K562 (cell line): ENCODE measurements at regions not wholly inside any gene's neighbourhood (a gene's known extent, or its start where the extent isn't known, plus 50 kb on each side); places are given as distances from the start of the nearest gene placed in this dataset.

Source experiments
- ATAC-seq: fragments of 200-7000 bp; cut with Tn5 transposase; 3 replicates; pipeline ENCODE4 v1.9.1; 2020; ENCODE audit warnings: moderate library complexity
- BruUV-seq: library from RNA; stranded (reverse); fragments of 400-500 nt; replicated peaks from 2 replicates; lab custom pipeline; 2021; lab: Mats Ljungman, UMichigan
- CTCF ChIA-PET: fragments of 300-600 bp; formaldehyde crosslinking; extraction: SDS; loops from one replicate; lab custom pipeline; 2021; ENCODE audit warnings: low intra/inter-chr PET ratio; lab: Yijun Ruan, JAX
- POLR2A ChIA-PET: fragments of 300-600, 350-650 bp; sonication (Branson Sonifier 250); formaldehyde crosslinking; extraction: SDS; loops from one replicate; lab custom pipeline; 2021; ENCODE audit warnings: antibody characterized with exemption, inconsistent platforms; lab: Yijun Ruan, JAX
- DNase-seq, 4 experiments: peaks; one replicate each; pipeline versions ENCODE4 v3.0.0 to v3.0.0-alpha.2; 2011 to 2018; ENCODE audit warnings: low spot score in 3 of 4, mixed read lengths in 3 of 4; ENCODE audit errors: extremely low read depth in 1 of 4
- FAIRE-seq: peaks from 2 replicates; lab custom pipeline; 2011; peaks lifted over from hg19 to GRCh38; lab: Jason Lieb, UNC
- H2AFZ ChIP-seq: 2 replicates; pipeline ENCODE4 v1.6.0; 2011; ENCODE audit warnings: low read depth, low read length, control low read depth, inconsistent platforms
- H3K27ac ChIP-seq: fragments of 200-600 bp; 3 replicates; pipeline ENCODE4 v1.8.0; 2011; ENCODE audit warnings: low read depth, mild to moderate bottlenecking, control low read depth, inconsistent platforms, low read length, moderate library complexity, mixed read lengths; ENCODE audit errors: extremely low read depth
- H3K27me3 ChIP-seq, 2 experiments: fragments of 300-600 bp in 1 of 2; 2 replicates in 1 of 2; 3 replicates in 1 of 2; pipeline versions ENCODE4 v1.6.0 to v1.8.0; 2011; ENCODE audit warnings: inconsistent platforms in 2 of 2, low read length in 2 of 2, mild to moderate bottlenecking in 1 of 2, mixed read lengths in 1 of 2, moderate library complexity in 1 of 2; ENCODE audit not compliant: control insufficient read depth in 2 of 2, insufficient read depth in 2 of 2
- H3K36me3 ChIP-seq: fragments of 300-600 bp; 3 replicates; pipeline ENCODE4 v1.8.0; 2011; ENCODE audit warnings: mild to moderate bottlenecking, low read length, inconsistent platforms; ENCODE audit not compliant: control insufficient read depth, insufficient read depth
- H3K4me1 ChIP-seq, 2 experiments: fragments of 200-600 bp in 1 of 2; replicated peaks in 1 of 2; 2 replicates in 1 of 2; 3 replicates in 1 of 2; pipeline versions ENCODE4 v1.5.1 to v1.8.0; 2011; ENCODE audit warnings: inconsistent platforms in 2 of 2, low read length in 2 of 2, mild to moderate bottlenecking in 1 of 2, mixed read lengths in 1 of 2, moderate library complexity in 1 of 2; ENCODE audit not compliant: control insufficient read depth in 2 of 2, insufficient read depth in 2 of 2
- H3K4me2 ChIP-seq: 2 replicates; pipeline ENCODE4 v1.6.1; 2011; ENCODE audit warnings: low read length, control low read depth, inconsistent platforms, mixed read lengths; ENCODE audit not compliant: insufficient read depth
- H3K4me3 ChIP-seq: fragments of 200-600 bp; sonication (generic), shearing (Covaris generic); 2 replicates; pipeline ENCODE4 v1.5.1; 2016; ENCODE audit warnings: control low read depth, inconsistent platforms
- H3K79me2 ChIP-seq: fragments of 200-600 bp; 3 replicates; pipeline ENCODE4 v1.8.0; 2011; ENCODE audit warnings: low read length, inconsistent platforms; ENCODE audit not compliant: control insufficient read depth, insufficient read depth
- H3K9ac ChIP-seq, 2 experiments: 2 replicates each; pipeline versions ENCODE4 v1.6.0 to v1.6.1; 2011; ENCODE audit warnings: low read depth in 2 of 2, low read length in 2 of 2, control low read depth in 1 of 2, inconsistent platforms in 1 of 2, mild to moderate bottlenecking in 1 of 2, mixed read lengths in 1 of 2; ENCODE audit not compliant: insufficient read depth in 1 of 2
- H3K9me1 ChIP-seq: one replicate; pipeline ENCODE4 v1.6.0; 2011; ENCODE audit warnings: inconsistent platforms, mild to moderate bottlenecking, low read length, moderate library complexity; ENCODE audit not compliant: control insufficient read depth, insufficient read depth
- H3K9me3 ChIP-seq: replicated peaks from 2 replicates; pipeline ENCODE4 v1.5.1; 2011; ENCODE audit warnings: low read depth, low read length, inconsistent platforms; ENCODE audit not compliant: control insufficient read depth, insufficient read depth
- H4K20me1 ChIP-seq: replicated peaks from 2 replicates; pipeline ENCODE4 v1.6.1; 2011; ENCODE audit warnings: low read length, inconsistent platforms, mixed read lengths; ENCODE audit not compliant: control insufficient read depth, insufficient read depth
- ARHGAP35 ChIP-seq: fragments of 450-650 bp; IDR thresholded peaks from 2 replicates; pipeline ENCODE4 v1.6.1; 2018; ENCODE audit not compliant: partially characterized antibody
- CAMTA2 ChIP-seq: fragments of 250-450 bp; sonication (Bioruptor Pico); conservative IDR thresholded peaks from 2 replicates; pipeline ENCODE4 v1.5.1; 2022
- EP300 ChIP-seq: IDR thresholded peaks from 2 replicates; pipeline ENCODE4 v1.6.1; 2012; ENCODE audit warnings: low read length, improper control_type of control experiment
- FOXJ2 ChIP-seq: fragments of 200-800 bp; sonication (Bioruptor generic); IDR thresholded peaks from 2 replicates; pipeline ENCODE4 v1.6.1; 2016; ENCODE audit warnings: missing genetic modification characterization, missing compliant biosample characterization
- JUN ChIP-seq, 2 experiments: sonication (generic) in 1 of 2; formaldehyde crosslinking in 1 of 2; IDR thresholded peaks; 2 replicates each; pipeline versions ENCODE4 v1.6.1 to v1.8.0; 2012 to 2022; ENCODE audit warnings: borderline replicate concordance in 2 of 2, mild to moderate bottlenecking in 2 of 2, improper control_type of control experiment in 1 of 2, low read depth in 1 of 2, low read length in 1 of 2, missing genetic modification reagents in 1 of 2
- NCOA6 ChIP-seq: fragments of 450-650 bp; IDR thresholded peaks from 2 replicates; pipeline ENCODE4 v1.6.1; 2017; ENCODE audit warnings: mild to moderate bottlenecking
- NUFIP1 ChIP-seq: fragments of 450-650 bp; IDR thresholded peaks from 2 replicates; pipeline ENCODE4 v1.6.1; 2018; ENCODE audit not compliant: partially characterized antibody
- PCBP2 ChIP-seq: fragments of 200-400 bp; formaldehyde crosslinking; IDR thresholded peaks from 2 replicates; pipeline ENCODE4 v1.6.1; 2018; ENCODE audit warnings: low read length, low read depth, mild to moderate bottlenecking, moderate library complexity; ENCODE audit not compliant: poor library complexity, severe bottlenecking
- TCF7L2 ChIP-seq: fragments of 150-350 bp; IDR thresholded peaks from 2 replicates; pipeline ENCODE4 v1.6.1; 2016; ENCODE audit warnings: low read depth, mild to moderate bottlenecking, low read length, moderate library complexity
- ZFP30 ChIP-seq: fragments of 250-450 bp; sonication (Bioruptor Pico); IDR thresholded peaks from 2 replicates; pipeline ENCODE4 v1.8.0; 2022; ENCODE audit warnings: moderate library complexity, mild to moderate bottlenecking, inconsistent platforms, borderline replicate concordance
- in situ Hi-C: fragments of 300-500 bp; cut with MboI; formaldehyde crosslinking; loops from 4 replicates; pipeline ENCODE4 v1.15.0; 2018; ENCODE audit warnings: inconsistent platforms, mixed read lengths
- intact Hi-C: fragments of 100-400 bp; cut with micrococcal nuclease; formaldehyde crosslinking; loops from 2 replicates; pipeline ENCODE4 v1.14.2; 2022
- TF ChIP-seq, protein P1 (sequence below): fragments of 450-650 bp; formaldehyde crosslinking; IDR thresholded peaks from 2 replicates; pipeline ENCODE4 v1.4.0; 2020; ENCODE audit warnings: mild to moderate bottlenecking, moderate library complexity
- TF ChIP-seq, protein P2 (sequence below): fragments of 200-800 bp; sonication (Bioruptor generic); IDR thresholded peaks from 2 replicates; pipeline ENCODE4 v1.6.1; 2017; ENCODE audit warnings: missing genetic modification characterization, missing compliant biosample characterization

DNA sequence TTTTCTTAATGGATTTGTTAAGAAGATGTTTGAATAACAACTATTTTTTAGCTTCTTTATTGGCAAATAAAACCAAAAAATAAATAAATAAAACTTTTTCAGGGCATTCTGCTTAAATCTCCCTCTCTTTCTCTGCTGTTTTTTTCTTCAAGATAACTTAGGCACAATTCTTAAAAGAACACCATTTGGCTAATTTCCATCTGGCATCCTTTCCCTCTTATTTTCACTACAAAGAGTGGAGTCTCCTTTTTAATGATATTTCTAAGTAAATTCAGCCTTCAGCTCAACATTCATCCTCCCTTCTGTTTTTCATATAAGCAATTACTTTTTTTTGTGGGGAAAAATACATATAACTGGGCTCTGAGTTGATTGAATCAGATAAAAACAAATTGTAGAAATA, 88.1 kb downstream of the PCDH7 start:
- ATAC-seq, result no peak
- Histone ChIP-seq H2AFZ (no peak overlapping the region), H3K4me2 (no peak overlapping the region), H4K20me1 (no peaks in the 10 kb centered on the region), H3K79me2 (no peaks in the 10 kb centered on the region), H3K9ac (no peak overlapping the region), H3K27me3 (no peaks in the 10 kb centered on the region), H3K9me1 (no peaks in the 10 kb centered on the region), H3K27ac (no peak overlapping the region), H3K4me1 (no peaks in the 10 kb centered on the region), H3K4me3 (no peak overlapping the region), H3K36me3 (no peaks in the 10 kb centered on the region), H3K9me3 (no peaks in the 10 kb centered on the region)
- POLR2A ChIA-PET, result no interaction called here
- in situ Hi-C loops (no loop called here), intact Hi-C loops (no loop called here)
- TF ChIP-seq, protein P1, sequence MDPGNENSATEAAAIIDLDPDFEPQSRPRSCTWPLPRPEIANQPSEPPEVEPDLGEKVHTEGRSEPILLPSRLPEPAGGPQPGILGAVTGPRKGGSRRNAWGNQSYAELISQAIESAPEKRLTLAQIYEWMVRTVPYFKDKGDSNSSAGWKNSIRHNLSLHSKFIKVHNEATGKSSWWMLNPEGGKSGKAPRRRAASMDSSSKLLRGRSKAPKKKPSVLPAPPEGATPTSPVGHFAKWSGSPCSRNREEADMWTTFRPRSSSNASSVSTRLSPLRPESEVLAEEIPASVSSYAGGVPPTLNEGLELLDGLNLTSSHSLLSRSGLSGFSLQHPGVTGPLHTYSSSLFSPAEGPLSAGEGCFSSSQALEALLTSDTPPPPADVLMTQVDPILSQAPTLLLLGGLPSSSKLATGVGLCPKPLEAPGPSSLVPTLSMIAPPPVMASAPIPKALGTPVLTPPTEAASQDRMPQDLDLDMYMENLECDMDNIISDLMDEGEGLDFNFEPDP, result no peak
- no peak for TF ChIP-seq EP300
- no peak for TF ChIP-seq NCOA6
- TF ChIP-seq NUFIP1, result no peak
- TF ChIP-seq ARHGAP35, result no peak
- no peak for TF ChIP-seq JUN (IDR thresholded peaks at IDR 0.05; ENCODE audit: borderline replicate concordance, low read depth, low read length)
- no peak for TF ChIP-seq JUN (CRISPR knock-in tag; IDR thresholded peaks at IDR 0.05; ENCODE audit: borderline replicate concordance)
- TF ChIP-seq PCBP2, result no peak
- TF ChIP-seq ZFP30, result no peak
- TF ChIP-seq FOXJ2 (tag), result no peak
- TF ChIP-seq CAMTA2 (CRISPR knock-in tag), result no peak
- TF ChIP-seq, protein P2, sequence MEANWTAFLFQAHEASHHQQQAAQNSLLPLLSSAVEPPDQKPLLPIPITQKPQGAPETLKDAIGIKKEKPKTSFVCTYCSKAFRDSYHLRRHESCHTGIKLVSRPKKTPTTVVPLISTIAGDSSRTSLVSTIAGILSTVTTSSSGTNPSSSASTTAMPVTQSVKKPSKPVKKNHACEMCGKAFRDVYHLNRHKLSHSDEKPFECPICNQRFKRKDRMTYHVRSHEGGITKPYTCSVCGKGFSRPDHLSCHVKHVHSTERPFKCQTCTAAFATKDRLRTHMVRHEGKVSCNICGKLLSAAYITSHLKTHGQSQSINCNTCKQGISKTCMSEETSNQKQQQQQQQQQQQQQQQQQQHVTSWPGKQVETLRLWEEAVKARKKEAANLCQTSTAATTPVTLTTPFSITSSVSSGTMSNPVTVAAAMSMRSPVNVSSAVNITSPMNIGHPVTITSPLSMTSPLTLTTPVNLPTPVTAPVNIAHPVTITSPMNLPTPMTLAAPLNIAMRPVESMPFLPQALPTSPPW (CRISPR knock-in tag), result no peak
- TF ChIP-seq TCF7L2, result no peak
- no peak for DNase-seq
- no peak for FAIRE-seq
- no TSS peak for BruUV-seq
- CTCF ChIA-PET, result no interaction called here
